ENCODE measurements at regions not wholly inside any gene's neighbourhood (a gene's known extent, or its start where the extent isn't known, plus 50 kb on each side); places are given as distances from the start of the nearest gene placed in this dataset.

GRCh38 chr4:122522944-122523343 is 66.4 kb upstream of the IL2 start:
- in situ Hi-C loops (cut with MboI; ENCODE audit: low pct_unique_long_range_greater_than_20kb, low sequenced_read_pairs, unreplicated experiment) = no loop called here
- no peak for DNase-seq (ENCODE audit: low spot score)
- TF ChIP-seq CTCF (IDR thresholded peaks at IDR 0.05; ENCODE audit: extremely low read depth, insufficient read depth, missing control alignments) = no peak

- DNase-seq (ENCODE audit: low spot score) = no peak
- TF ChIP-seq CTCF (IDR thresholded peaks at IDR 0.05; ENCODE audit: extremely low read depth, insufficient read depth, missing control alignments) = no peak
- in situ Hi-C loops (cut with MboI; ENCODE audit: low pct_unique_long_range_greater_than_20kb, low sequenced_read_pairs, unreplicated experiment) = no loop called here
Measured at GRCh38 chr4:122517345-122517744, 60.8 kb upstream of the IL2 start.

GRCh38 chr4:122516376-122516775 is 59.9 kb upstream of the IL2 start:
- DNase-seq (ENCODE audit: low spot score) = no peak
- no peak for TF ChIP-seq CTCF (IDR thresholded peaks at IDR 0.05; ENCODE audit: extremely low read depth, insufficient read depth, missing control alignments)
- in situ Hi-C loops (cut with MboI; ENCODE audit: low pct_unique_long_range_greater_than_20kb, low sequenced_read_pairs, unreplicated experiment) = no loop called here

- in situ Hi-C loops (cut with MboI; ENCODE audit: low pct_unique_long_range_greater_than_20kb, low sequenced_read_pairs, unreplicated experiment) = no loop called here
- no peak for DNase-seq (ENCODE audit: low spot score)
- no peak for TF ChIP-seq CTCF (IDR thresholded peaks at IDR 0.05; ENCODE audit: extremely low read depth, insufficient read depth, missing control alignments)
Measured at GRCh38 chr4:122514671-122515070, 58.1 kb upstream of the IL2 start.

- in situ Hi-C loops (cut with MboI; ENCODE audit: low pct_unique_long_range_greater_than_20kb, low sequenced_read_pairs, unreplicated experiment) = no loop called here
- no peak for TF ChIP-seq CTCF (IDR thresholded peaks at IDR 0.05; ENCODE audit: extremely low read depth, insufficient read depth, missing control alignments)
Measured at GRCh38 chr4:122512430-122512829, 55.9 kb upstream of the IL2 start.

GRCh38 chr4:122508083-122508482 is 51.6 kb upstream of the IL2 start:
- DNase-seq (ENCODE audit: low spot score) = no peak

More at GRCh38 chr4:122512430-122512829, 55.9 kb upstream of the IL2 start:
- DNase-seq (ENCODE audit: low spot score) = no peak

More at GRCh38 chr4:122508083-122508482, 51.6 kb upstream of the IL2 start:
- no peak for TF ChIP-seq CTCF (IDR thresholded peaks at IDR 0.05; ENCODE audit: extremely low read depth, insufficient read depth, missing control alignments)
- in situ Hi-C loops (cut with MboI; ENCODE audit: low pct_unique_long_range_greater_than_20kb, low sequenced_read_pairs, unreplicated experiment) = no loop called here
